GM20431 (cell line): ENCODE measurements at regions not wholly inside any gene's neighbourhood (a gene's known extent, or its start where the extent isn't known, plus 50 kb on each side); places are given as distances from the start of the nearest gene placed in this dataset.

Source experiments
- in situ Hi-C: fragments of 300-500 bp; cut with MseI, MboI; formaldehyde crosslinking; loops from one replicate; pipeline ENCODE4 v1.15.0; 2020; ENCODE audit warnings: low sequenced_read_pairs; ENCODE audit not compliant: unreplicated experiment

DNA sequence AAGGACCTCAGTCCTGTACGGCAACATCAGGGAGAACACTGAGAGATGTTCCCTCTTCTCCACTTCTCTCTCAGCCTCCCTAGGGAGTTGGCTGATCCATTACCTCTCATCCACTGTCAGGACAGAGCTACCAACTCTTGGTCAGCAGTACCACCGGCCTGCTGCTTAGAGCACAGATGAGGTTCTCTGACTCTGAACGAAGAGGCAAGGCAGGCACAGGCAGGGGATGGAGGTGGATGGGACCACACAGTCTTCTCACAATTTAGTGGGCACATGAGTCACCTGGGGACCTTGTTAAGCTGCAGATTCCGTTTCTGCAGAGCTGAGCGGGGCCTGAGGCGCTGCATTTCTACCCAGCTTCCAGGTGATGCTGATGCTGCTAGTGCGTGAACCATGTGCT, 128.6 kb upstream of the CCL2 start:
- in situ Hi-C loops: no loop called here

DNA sequence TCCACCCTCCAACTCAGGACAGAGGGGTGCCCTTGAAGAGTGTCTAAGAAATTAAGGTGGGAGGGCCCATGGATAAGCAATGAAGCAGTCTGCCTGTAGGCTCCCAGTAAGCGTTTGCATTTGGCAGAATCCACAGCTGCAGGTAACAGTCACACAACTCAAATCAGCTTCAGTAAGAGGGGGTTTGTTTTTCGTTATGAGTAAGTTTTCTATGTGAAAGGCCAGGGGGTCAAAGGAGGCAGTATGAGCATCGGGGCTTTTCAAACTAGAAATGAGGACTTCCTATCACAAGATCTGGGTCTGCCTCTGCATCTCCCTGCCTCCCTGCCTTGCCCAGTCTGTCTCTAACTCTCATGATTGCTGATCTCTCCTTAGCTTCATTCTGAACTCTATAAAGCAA, 128.1 kb upstream of the CCL2 start:
- in situ Hi-C loops: no loop called here

DNA sequence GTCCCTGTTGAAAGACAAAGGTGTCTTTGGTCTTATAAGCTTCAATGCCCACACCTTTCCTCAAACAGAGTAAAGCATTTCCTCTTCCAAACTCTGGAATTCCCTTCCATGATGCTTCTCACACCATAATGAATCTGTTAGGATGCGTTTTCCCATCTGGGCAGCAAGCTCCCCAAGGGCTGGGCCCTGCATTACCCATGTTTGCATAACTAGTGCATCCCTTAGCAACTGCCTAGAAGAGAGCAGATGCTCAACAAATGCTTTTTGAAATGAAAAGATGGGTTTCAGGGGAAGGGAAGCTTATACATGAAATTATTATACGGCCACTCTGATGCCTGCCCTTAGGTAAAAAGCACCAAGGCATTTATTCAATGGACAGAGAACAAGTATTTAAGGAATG, 124.5 kb upstream of the CCL2 start:
- in situ Hi-C loops: no loop called here

DNA sequence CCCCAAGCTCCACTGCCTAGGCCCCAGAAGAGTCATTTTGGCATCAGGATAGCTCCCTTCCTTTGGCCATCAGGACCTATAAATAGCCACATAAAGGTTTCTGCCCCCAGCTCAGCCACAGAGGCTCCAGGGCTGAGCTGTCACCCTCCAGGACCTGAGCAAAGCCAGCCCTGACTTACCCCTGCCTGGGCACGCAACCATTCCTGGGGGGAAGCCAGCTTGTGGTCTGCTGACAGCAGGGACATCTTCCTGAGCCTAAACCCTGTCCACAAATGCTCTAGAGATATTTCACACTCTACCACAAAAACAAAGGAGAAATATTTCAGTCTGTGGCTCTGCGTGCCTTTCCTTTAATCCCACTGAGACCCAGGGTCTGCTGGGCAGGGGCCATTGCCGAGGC, 123.7 kb upstream of the CCL2 start:
- in situ Hi-C loops: no loop called here

DNA sequence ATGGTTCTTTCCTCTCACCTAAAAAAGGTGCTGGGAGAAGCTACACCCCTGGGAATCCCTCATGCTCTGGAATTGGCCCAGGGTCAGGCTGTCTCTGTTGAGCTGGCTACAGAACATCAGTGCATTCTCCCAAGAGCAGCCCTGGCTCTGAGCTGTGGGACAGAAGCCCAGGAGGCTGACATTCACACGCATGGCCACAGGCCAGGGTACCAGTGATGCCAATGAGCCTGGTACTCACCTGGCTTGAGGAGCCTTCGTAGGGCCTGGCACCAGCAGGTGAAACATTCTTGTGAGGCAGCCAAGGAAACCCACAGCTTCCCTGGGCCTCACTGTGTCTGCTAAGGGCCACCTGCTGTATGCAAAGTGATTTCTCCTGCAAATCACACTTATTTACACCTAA, 121.7 kb upstream of the CCL2 start:
- in situ Hi-C loops: no loop called here

DNA sequence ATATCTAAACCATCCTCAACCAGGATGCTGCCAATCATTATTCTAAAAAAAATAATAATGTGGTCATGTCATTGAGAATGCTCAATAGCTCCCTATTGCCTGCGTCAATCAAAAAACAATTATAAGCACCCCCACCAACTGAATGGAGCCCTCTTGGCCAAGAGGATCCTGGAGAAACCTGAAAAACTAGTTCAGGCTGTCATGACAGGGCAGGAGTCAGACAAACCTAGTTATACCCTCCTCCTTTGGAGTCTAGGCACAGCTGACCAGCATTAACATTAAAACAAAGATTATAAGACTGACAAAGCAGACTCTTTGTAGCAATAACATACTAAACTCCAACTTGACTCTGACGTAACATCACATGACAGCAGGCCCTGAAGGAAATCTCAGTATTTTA, 119.2 kb upstream of the CCL2 start:
- in situ Hi-C loops: no loop called here

DNA sequence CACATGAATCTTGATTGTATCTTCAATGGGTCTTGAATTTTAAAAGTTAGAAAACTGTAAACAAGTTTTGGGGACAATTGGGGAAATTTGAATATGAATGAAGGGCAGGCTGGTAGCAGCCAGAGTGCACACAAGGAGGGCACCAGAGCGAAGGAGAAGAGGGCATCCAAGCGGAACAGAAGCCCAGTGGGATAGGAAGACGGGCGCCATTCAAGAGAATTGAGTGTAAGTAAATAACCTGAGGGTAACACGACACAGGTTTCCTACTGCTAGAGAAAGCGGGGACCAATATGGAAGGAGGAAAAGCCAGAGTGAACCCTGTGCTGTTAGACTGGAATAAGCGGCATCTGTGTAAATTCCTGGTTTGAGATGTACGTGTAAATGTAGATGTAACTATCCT, 115.1 kb upstream of the CCL2 start:
- in situ Hi-C loops: loop anchor here (10.0 kb wide), 1 partner anchor 355 kb away; no protein-coding TSS in a partner anchor

DNA sequence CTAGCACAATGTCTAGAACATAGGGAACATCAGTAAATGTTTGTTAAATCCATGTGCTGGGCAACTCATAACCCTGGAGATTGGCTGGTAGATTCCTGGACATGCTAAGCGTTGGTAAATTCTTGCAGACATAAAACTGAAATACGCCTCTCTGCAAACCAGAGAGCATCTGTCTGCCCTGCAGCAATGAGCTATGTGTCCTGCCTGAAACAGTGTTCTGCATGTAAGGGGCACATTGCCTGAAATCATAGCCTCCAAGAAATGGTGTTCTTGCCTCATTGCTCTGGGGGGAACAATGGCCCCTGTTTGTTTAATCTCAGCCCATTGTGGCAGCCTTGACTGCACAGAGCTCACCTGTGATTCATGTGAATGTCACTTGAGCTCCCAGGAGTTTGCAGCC, 113.5 kb upstream of the CCL2 start:
- in situ Hi-C loops: loop anchor here (10.0 kb wide), 1 partner anchor 357 kb away; no protein-coding TSS in a partner anchor

DNA sequence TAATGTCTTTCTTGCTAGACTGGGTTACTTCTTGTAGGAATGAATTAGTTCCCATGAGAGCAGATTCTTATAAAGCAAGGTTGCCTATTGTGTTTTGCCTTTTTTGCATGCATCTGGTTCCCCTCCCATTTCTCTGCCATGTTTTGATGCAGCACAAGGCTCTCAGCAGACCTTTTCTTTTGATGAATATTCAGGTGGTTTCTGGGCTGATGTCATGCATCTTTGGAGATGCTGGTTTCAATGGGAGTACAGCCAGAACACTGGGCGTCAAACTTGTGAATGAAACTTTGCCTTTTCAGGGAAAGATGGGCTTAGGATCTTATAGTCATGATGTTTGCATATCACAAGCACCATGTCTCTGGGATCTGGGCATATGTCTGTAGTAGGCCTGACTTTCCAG, 111.7 kb upstream of the CCL2 start:
- in situ Hi-C loops: loop anchor here (10.0 kb wide), 1 partner anchor 359 kb away; no protein-coding TSS in a partner anchor

DNA sequence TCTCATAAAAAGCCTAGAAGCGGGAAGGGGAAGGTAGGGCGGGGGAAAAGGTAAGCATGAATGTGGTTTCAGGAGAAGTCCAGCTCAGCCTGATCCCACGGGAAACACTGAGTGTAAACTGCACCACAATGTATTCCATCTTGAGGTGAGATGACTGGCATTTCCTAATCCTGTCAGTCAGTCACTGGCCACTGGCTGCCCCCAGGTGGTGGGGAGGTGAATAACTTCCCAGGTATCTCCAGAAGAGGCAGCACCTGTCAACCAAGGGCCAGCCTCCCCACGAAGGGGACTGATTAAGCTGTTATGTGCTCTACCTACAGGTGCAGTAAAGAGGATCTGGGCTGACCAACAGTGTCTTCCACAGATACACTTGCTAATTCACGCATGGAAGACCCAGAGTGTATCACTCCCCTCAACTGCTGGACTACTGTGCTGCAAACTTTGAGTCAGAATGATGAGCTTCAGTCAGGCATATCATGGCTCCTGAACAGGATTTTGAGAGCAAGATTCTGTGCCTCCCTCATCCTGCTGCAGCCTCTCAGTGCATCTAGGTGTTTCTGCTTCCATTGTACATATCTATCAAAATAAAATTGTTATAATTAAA, 108.5 kb upstream of the CCL2 start:
- in situ Hi-C loops: loop anchor here (10.0 kb wide), 1 partner anchor 362 kb away; no protein-coding TSS in a partner anchor

DNA sequence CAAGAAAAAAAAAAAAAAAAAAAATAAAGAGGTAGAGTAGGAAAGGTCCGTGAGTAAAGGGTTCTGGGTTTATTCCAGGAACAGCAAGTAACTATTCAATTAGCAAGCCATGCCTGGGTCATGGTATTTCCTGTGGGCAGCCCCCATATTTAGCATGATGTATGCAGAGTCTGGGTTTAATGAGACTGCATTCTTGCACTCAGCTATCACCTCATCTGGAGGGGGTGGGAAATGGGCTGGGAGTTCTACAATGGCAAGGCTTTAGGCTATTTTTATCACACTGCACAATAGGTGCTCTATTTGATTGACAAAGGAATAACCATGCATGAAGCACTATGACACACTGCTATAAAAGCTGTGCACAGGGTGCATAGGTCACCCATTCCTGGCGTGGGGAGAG, 104.0 kb upstream of the CCL2 start:
- in situ Hi-C loops: loop anchor here (10.0 to 25.0 kb wide), 2 partner anchors 56 to 214 kb away; no protein-coding TSS in a partner anchor

DNA sequence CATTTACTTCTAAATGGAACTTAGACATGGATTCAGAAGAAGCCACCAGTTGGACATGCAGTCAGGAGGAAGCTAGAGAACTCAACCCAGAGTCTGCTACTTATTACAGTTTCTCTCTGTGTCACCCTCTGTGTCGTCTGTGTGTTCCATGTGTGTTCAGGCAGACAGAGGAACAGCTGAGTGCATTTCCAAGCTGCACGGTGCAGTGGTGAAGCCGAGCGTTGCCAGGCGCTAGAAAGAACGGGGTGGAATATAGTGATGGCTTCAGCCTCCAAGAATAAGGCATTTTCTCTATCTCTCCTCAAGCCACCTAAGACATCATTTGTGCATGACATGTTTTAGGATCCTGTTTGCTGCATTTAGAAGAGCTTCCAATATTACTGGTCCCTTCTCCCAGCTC, 101.1 kb upstream of the CCL2 start:
- in situ Hi-C loops: loop anchor here (10.0 to 25.0 kb wide), 2 partner anchors 59 to 217 kb away; no protein-coding TSS in a partner anchor

DNA sequence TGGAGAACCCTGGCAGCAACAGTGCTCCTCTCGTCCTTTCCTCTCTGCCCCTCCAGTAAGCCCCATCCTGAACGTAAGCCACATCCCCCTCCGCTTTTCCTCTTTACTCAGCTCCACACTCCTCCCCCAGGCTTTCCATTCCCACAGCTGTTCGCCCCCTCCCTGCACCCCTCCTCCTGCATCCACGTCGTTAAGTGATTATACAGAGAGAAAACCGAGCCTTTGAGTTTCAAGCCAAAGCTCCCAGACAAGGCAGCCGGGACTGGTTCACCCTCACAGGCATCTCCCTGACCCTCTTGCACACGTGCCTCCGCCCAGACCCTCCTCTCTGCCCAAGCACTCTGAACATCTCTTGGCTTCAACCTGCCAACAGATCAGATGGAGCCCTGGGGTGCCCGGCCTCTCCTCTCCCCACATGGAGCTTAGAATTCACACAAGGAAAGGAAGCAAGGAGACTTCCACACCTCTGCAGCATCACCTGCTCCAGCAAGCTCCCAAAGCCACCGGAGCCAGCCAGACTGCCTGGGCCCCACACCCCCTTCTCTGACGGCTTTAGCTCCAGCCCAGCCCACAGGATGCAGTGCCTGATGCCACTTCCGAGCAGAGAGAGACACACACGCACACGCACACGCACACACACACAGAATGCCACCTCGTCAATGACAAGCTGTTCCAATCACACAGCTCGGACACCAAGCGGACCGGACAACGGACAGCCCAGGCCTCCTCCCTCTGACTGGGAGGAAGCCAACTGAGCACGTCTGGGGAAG, 99.9 kb upstream of the CCL2 start:
- in situ Hi-C loops: loop anchor here (10.0 to 25.0 kb wide), 2 partner anchors 60 to 218 kb away; no protein-coding TSS in a partner anchor

DNA sequence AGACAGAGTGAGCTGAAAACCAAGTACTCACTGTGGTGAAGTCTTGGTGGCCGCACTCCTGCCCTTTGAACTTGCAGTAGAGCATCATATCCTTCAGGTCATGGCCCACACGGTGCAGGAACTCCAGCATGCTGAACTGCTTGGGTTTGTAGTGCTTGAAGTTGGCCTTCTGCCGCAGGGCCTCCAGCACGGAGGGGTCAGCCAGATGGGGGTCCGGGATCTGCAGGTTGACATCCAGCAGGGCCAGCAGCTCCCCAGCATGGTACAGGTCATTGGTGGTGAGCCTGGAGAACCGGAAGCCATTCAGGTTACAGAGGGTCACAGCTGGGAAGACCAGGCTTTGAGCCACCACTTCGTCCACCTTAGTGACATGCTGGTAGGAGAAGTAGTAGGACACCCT, 99.1 kb upstream of the CCL2 start:
- in situ Hi-C loops: loop anchor here (10.0 to 25.0 kb wide), 2 partner anchors 61 to 219 kb away; no protein-coding TSS in a partner anchor

DNA sequence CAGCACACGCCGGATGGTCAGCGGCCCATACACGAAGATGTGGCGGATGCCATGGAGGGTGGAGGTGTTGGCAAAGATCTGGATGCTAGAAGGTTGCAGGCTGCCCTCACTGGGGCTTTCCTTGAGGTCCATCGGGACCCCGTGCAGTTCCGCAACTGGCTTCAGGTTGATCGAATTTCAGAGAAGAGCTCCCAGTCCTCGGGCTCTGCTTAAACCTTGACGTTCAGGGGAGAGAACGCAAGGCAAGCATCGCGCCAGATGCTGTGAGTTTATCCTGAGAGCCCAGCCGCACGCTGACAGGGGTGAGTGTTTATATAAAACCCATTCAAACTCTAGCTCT, 98.7 kb upstream of the CCL2 start:
- in situ Hi-C loops: loop anchor here (10.0 to 25.0 kb wide), 2 partner anchors 62 to 219 kb away; no protein-coding TSS in a partner anchor

DNA sequence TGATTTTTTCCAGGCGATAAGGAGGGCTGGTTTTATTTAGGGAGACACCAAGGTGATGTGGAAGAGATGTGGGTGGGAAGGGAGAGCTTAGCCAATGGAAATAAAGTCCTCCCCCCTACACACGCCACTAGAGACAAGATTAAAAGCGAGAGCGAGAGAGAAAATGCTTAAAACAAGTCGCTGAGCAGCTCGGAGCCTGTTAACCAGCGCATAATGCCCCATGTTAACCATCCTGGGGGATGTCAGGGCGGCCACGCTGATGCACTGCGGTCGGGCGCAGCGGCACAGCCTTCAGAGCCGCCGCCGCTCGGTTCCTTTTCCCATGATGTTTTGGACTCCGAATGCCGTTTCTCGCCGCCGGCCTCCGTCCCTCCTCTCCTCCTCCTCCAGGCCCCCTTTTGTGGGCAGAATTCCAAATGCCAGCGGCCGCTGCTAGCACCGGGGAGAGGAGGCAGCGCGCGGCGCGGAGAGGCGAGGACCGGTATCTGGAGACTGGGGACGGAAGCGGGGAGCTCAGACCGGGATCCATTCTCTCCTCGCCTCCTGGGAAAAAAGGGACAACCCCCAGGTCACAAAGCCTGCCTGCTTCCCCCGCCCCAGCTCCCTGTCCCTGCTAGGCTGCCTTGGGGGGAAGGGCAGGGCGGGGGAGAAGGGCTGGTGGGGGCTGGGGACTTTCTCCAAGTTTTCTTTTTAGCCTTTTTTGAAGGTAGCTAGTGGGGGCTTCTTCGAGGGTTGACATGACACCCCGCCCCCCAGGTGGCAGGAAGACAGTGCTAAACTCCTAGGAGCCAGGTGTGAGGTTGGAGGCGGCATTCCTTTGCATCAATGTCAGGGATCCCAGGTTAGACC, 98.1 kb upstream of the CCL2 start:
- in situ Hi-C loops: loop anchor here (10.0 to 25.0 kb wide), 2 partner anchors 62 to 220 kb away; no protein-coding TSS in a partner anchor

DNA sequence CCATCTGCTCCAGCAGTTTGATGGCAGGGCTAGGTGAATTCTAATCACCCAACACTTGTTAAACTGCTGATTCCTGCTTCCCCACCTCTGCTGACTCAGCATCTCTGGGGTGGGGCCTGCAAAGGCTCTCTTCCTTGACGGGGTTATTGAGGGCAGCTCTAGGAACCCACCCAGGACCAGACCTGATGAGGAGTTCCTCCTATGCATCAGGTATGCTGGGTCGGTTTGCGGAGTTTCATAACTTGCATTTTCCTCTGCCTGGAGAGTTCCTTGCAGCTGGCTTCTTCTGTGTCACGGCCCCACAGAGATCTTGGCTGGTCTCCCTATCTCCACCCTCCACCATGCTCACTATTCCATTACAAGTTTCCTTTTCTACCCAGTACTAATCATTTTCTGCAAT, 93.4 kb upstream of the CCL2 start:
- in situ Hi-C loops: loop anchor here (25.0 kb wide), 1 partner anchor 224 kb away; no protein-coding TSS in a partner anchor

DNA sequence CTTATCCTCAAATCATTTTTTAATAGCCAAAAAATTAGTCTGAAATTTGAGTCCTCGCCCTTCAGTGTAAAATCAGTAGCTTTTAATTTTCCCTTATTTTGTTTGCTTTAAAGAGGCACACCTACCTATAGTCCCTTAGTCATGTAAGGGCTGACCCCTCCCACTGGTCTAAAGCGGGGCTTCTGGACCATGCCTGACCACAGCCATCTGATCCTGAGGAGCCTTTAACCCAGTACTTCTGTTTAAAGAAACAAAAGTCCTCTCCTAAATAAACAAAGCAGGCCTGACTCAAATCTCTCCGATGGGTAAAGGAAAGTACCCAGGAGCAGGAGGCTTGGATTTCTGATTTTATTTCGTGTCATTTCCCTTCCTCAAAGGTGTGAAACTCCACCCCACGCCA, 92.0 kb upstream of the CCL2 start:
- in situ Hi-C loops: loop anchor here (25.0 kb wide), 1 partner anchor 226 kb away; no protein-coding TSS in a partner anchor

DNA sequence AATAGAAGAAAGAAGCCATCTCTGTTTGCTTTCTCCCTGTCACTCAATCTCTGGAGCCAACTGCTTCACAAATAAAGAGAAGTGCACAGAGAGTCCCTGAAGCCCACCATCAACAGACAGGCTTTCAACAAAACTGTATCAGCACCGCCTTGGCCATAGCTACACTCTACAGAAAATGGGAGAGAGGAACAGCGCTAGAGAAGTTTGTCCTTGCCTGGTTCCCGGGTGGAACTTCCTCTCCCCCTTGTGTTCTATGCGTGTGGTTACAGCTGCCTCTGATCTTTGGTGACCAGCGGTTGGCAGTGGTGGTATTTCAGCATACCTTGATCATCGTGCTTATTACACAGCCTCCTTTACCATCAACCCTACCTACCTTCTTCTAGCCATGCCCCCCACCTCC, 91.4 kb upstream of the CCL2 start:
- in situ Hi-C loops: loop anchor here (25.0 kb wide), 1 partner anchor 226 kb away; no protein-coding TSS in a partner anchor

DNA sequence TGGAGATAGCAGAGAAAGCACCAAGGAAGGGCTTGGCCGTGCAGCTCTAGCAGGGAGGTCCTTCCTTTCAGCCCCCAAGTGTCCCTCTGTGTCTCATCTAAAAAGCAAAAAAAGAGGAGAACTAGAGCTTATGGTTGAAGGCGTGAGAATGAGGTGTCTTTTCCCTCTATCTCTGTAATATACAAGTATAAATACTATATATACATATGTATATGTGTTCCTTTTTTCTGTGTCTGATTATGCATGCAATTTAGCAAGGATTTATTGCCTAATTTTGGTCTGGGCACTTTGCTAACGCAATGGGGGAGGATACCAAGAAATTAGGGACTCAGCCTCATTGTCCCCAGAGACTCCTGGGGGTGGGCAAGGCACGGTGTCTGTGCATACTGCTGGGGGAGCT, 90.2 kb upstream of the CCL2 start:
- in situ Hi-C loops: loop anchor here (25.0 kb wide), 1 partner anchor 228 kb away; no protein-coding TSS in a partner anchor
